Kidney capillary endothelial cell (primary cell): ENCODE measurements at regions not wholly inside any gene's neighbourhood (a gene's known extent, or its start where the extent isn't known, plus 50 kb on each side); places are given as distances from the start of the nearest gene placed in this dataset.

Source experiments
- DNase-seq: peaks from one replicate; pipeline ENCODE4 v3.0.0-alpha.2; 2018; ENCODE audit warnings: low spot score

- DNase-seq: peak; percentile 52
Measured at GRCh38 chr10:3542185-3542611, 242.8 kb downstream of the KLF6 start.

- no peak for DNase-seq
Measured at GRCh38 chr10:3539696-3540383, 245.2 kb downstream of the KLF6 start.

- peak; percentile 95 for DNase-seq
Measured at GRCh38 chr10:3538656-3539531, 246.1 kb downstream of the KLF6 start.

- no peak for DNase-seq
Measured at GRCh38 chr10:3538291-3538655, 246.7 kb downstream of the KLF6 start.

- no peak for DNase-seq
Measured at GRCh38 chr10:3537518-3537917, 247.5 kb downstream of the KLF6 start.

- no peak for DNase-seq
Measured at GRCh38 chr10:3535001-3535400, 250.0 kb downstream of the KLF6 start.

GRCh38 chr10:3534433-3534832, 250.6 kb downstream of the KLF6 start:
- no peak for DNase-seq

- no peak for DNase-seq
Measured at GRCh38 chr10:3533296-3533695, 251.7 kb downstream of the KLF6 start.

GRCh38 chr10:3532644-3533043, 252.4 kb downstream of the KLF6 start:
- DNase-seq: no peak

GRCh38 chr10:3531670-3532069, 253.3 kb downstream of the KLF6 start:
- DNase-seq: no peak

- no peak for DNase-seq
Measured at GRCh38 chr10:3530783-3531645, 254.0 kb downstream of the KLF6 start.

- no peak for DNase-seq
Measured at GRCh38 chr10:3530346-3530745, 254.7 kb downstream of the KLF6 start.

- DNase-seq: no peak
Measured at GRCh38 chr10:3529691-3530090, 255.3 kb downstream of the KLF6 start.

GRCh38 chr10:3528823-3529403, 256.1 kb downstream of the KLF6 start:
- no peak for DNase-seq

- no peak for DNase-seq
Measured at GRCh38 chr10:3528271-3528670, 256.7 kb downstream of the KLF6 start.

- DNase-seq: no peak
Measured at GRCh38 chr10:3527869-3528268, 257.1 kb downstream of the KLF6 start.

- no peak for DNase-seq
Measured at GRCh38 chr10:3526727-3527501, 258.1 kb downstream of the KLF6 start.

- peak; percentile 82 for DNase-seq
Measured at GRCh38 chr10:3525832-3526449, 259.1 kb downstream of the KLF6 start.

- no peak for DNase-seq
Measured at GRCh38 chr10:3524086-3524960, 260.7 kb downstream of the KLF6 start.
